GM12874 (cell line): ENCODE measurements at regions not wholly inside any gene's neighbourhood (a gene's known extent, or its start where the extent isn't known, plus 50 kb on each side); places are given as distances from the start of the nearest gene placed in this dataset.

Experiments
- TF ChIP-seq, protein P1 (sequence below): IDR thresholded peaks from 2 replicates; pipeline ENCODE4 v1.5.1; 2011; ENCODE audit warnings: low read depth, mild to moderate bottlenecking, control low read depth, low read length, moderate library complexity; ENCODE audit not compliant: insufficient read depth

DNA sequence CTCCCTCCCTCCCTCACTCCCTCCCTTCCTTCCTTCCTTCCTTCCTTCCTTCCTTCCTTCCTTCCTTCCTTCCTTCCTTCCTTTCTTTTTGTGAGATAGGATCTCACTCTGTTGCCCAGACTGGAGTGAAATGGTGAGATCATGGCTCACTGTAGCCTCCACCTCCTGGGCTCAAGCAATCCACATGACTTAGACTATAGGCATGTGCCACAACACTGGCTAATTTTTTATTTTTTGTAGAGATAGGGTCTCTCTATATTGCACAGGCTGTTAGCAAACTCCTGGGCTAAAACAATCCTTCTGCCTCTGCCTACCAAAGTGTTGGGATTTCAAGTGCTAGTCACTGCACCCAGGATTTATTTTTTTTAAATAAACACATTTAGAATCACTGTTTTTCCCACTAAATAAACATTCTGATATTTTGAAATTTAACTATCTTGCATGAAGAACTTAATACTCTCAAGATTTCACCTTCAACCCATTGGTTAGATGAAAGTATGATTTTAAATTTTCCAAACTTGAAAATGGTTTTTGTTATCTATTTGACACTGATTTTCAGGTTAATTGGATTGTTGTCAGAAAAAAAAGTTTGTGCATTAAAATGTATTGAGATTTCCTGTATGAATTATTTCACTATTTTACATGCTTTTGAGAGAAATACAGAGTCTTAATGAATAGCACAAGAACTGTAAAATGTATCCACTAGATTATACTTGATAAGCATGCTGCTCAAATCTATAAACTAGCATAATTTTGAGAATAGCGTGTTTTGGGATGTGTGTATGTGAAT lies 745.1 kb downstream of the TSN start:
- TF ChIP-seq, protein P1, sequence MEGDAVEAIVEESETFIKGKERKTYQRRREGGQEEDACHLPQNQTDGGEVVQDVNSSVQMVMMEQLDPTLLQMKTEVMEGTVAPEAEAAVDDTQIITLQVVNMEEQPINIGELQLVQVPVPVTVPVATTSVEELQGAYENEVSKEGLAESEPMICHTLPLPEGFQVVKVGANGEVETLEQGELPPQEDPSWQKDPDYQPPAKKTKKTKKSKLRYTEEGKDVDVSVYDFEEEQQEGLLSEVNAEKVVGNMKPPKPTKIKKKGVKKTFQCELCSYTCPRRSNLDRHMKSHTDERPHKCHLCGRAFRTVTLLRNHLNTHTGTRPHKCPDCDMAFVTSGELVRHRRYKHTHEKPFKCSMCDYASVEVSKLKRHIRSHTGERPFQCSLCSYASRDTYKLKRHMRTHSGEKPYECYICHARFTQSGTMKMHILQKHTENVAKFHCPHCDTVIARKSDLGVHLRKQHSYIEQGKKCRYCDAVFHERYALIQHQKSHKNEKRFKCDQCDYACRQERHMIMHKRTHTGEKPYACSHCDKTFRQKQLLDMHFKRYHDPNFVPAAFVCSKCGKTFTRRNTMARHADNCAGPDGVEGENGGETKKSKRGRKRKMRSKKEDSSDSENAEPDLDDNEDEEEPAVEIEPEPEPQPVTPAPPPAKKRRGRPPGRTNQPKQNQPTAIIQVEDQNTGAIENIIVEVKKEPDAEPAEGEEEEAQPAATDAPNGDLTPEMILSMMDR: no peak

- TF ChIP-seq, protein P1: no peak
Observed at GRCh38 chr2:122506620-122507019, 751.2 kb downstream of the TSN start.

DNA sequence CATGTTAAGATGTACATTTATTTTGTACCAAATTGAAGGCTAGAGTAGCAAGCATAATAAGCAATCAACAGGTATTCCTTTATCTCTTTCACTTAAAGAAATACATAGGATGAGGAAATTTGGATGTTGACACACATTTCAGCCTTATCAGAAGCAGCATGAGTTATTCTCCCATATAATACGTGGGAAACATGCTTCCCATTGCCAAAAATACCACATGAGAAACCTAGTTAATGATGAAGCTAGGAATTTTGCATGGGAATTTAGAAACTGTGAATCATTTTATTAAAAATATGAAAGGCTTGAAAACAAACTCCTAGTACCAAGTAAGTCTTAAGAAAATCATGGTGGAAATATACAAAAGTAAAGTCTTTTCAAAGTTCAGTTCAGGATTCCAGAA lies 751.8 kb downstream of the TSN start:
- TF ChIP-seq, protein P1: no peak

DNA sequence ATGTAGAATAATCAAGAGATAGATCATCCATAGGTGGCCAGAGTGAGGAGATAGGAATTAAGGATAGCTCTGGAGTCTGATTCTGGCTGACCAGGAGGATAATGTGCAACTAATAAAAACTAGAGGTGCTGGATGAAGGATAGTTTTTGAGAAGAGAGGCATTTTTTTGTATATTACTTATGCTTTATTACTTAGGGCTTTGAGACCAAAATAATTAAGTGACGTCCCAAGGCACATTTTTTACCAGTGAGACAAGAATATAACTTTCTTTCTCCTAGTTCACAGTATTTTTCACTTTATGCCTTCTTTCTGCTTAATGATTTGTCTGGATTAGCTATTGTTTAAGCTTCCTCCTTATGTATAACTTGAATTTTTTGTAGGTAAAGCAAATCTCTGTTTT lies 756.6 kb downstream of the TSN start:
- TF ChIP-seq, protein P1: no peak

- TF ChIP-seq, protein P1: no peak
Observed at GRCh38 chr2:122514451-122514996, 759.1 kb downstream of the TSN start.

DNA sequence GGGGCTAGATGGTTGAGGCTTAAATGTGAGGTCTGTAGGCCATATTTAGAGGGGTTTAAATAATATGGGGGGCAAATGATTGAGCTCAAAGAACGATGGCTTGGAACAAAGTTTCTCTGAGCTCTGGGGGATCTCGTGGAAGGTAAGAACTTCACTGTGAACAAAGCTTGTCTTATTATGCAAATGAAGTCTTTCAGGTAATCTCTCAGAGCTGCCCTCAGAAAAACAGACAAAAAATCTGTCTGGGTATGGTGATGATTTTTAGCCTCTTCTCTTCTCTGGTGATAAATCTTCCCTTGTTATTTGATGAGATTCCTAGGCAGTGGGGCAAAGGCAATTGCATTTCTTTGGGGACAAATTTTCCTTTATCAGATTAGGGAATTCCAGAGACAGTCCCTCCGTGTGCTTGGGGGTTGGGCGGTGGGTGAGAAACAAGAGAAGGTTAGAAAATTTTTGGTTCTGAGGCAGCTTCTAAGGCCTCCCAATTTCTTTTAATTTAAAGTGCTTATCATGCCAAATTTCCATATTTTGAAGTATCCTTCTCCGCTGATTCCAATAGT lies 760.4 kb downstream of the TSN start:
- TF ChIP-seq, protein P1: no peak

DNA sequence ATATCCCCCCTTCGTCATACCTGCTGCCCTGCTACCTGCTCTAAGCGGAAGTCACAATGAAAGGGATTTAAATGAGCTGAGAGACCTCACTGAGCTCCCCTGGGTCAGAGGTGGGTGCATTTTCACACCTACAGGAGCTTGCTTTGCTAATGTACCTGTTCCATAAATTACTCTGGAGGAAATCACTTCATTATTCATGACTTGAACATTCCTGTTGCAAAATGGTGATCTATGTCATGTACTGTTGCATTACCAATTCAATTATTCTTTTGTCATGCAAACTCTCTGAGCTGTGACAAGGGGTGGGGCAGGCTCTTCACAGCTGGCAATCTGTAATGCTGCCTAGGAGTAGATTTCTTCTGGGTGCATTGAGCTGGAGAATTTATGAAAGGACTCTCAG lies 761.3 kb downstream of the TSN start:
- TF ChIP-seq, protein P1: no peak
